ENCODE measurements at regions not wholly inside any gene's neighbourhood (a gene's known extent, or its start where the extent isn't known, plus 50 kb on each side); places are given as distances from the start of the nearest gene placed in this dataset.

- no peak for DNase-seq
These were observed 180.0 kb downstream of the CHD9NB start for GRCh38 chr16:52872731-52873130.

GRCh38 chr16:52871481-52871880 is 181.2 kb downstream of the CHD9NB start:
- DNase-seq, result no peak

- no peak for DNase-seq
These were observed 183.5 kb downstream of the CHD9NB start for GRCh38 chr16:52869243-52869642.

- DNase-seq, result no peak
These were observed 189.7 kb downstream of the CHD9NB start for GRCh38 chr16:52863000-52863399.

- DNase-seq, result peak; percentile 26
These were observed 191.1 kb downstream of the CHD9NB start for GRCh38 chr16:52861614-52862022.

- DNase-seq, result no peak
These were observed 197.2 kb downstream of the CHD9NB start for GRCh38 chr16:52855463-52855862.

GRCh38 chr16:52852978-52853377 is 199.7 kb downstream of the CHD9NB start:
- no peak for DNase-seq

- DNase-seq, result no peak
These were observed 201.4 kb downstream of the CHD9NB start for GRCh38 chr16:52851211-52851740.

- no peak for DNase-seq
These were observed 209.3 kb downstream of the CHD9NB start for GRCh38 chr16:52843381-52843780.

- DNase-seq, result no peak
These were observed 215.4 kb downstream of the CHD9NB start for GRCh38 chr16:52837251-52837650.

- peak; percentile 49 for DNase-seq
These were observed 217.8 kb downstream of the CHD9NB start for GRCh38 chr16:52834736-52835465.

GRCh38 chr16:52832771-52833170 is 219.9 kb downstream of the CHD9NB start:
- no peak for DNase-seq

- no peak for DNase-seq
These were observed 225.2 kb downstream of the CHD9NB start for GRCh38 chr16:52827456-52827855.

- no peak for DNase-seq
These were observed 226.8 kb downstream of the CHD9NB start for GRCh38 chr16:52825892-52826291.

- DNase-seq, result no peak
These were observed 232.9 kb downstream of the CHD9NB start for GRCh38 chr16:52819808-52820207.

GRCh38 chr16:52819405-52819804 is 233.3 kb downstream of the CHD9NB start:
- no peak for DNase-seq

- DNase-seq, result no peak
These were observed 235.0 kb downstream of the CHD9NB start for GRCh38 chr16:52817696-52818095.

GRCh38 chr16:52816993-52817392 is 235.7 kb downstream of the CHD9NB start:
- no peak for DNase-seq

- DNase-seq, result no peak
These were observed 239.8 kb downstream of the CHD9NB start for GRCh38 chr16:52812678-52813556.

GRCh38 chr16:52805559-52806168 is 247.0 kb downstream of the CHD9NB start:
- no peak for DNase-seq

- no peak for DNase-seq
These were observed 252.3 kb downstream of the CHD9NB start for GRCh38 chr16:52800432-52800831.

GRCh38 chr16:52799149-52799548 is 252.2 kb upstream of the TOX3 start:
- no peak for DNase-seq

GRCh38 chr16:52787709-52788108 is 240.8 kb upstream of the TOX3 start:
- DNase-seq, result no peak
